CD4-positive, alpha-beta T cell (primary cell): ENCODE measurements at regions not wholly inside any gene's neighbourhood (a gene's known extent, or its start where the extent isn't known, plus 50 kb on each side); places are given as distances from the start of the nearest gene placed in this dataset.

Source experiments
- ATAC-seq: fragments of 200-7000 bp; cut with Tn5 transposase; one replicate; pipeline ENCODE4 v1.10.0; 2022; ENCODE audit warnings: mild to moderate bottlenecking; ENCODE audit not compliant: poor library complexity
- CTCF ChIA-PET: fragments of 350-600 bp; sonication (Branson Sonifier 250); formaldehyde crosslinking; loops from one replicate; lab custom pipeline; 2021; ENCODE audit warnings: antibody characterized with exemption, inconsistent platforms; lab: Charles Lee
- POLR2A ChIA-PET: fragments of 350-600 bp; sonication (Branson Sonifier 250); formaldehyde crosslinking; loops from one replicate; lab custom pipeline; 2021; ENCODE audit warnings: antibody characterized with exemption, inconsistent platforms; lab: Charles Lee
- DNase-seq, 14 experiments: peaks; one replicate each; pipeline ENCODE4 v3.0.0-alpha.2; 2013 to 2020; ENCODE audit warnings: mixed read lengths in 2 of 14
- H3K27ac ChIP-seq, 2 donors: one replicate each; pipeline versions ENCODE4 v1.5.1 to v1.7.0; 2013; ENCODE audit warnings: low read length in 2 of 2, low read depth in 1 of 2, mild to moderate bottlenecking in 1 of 2
- H3K27me3 ChIP-seq, 2 experiments: 1 replicate in 1 of 2; 2 replicates in 1 of 2; pipeline versions ENCODE4 v1.6.1 to v1.7.0; 2013; ENCODE audit warnings: low read length in 2 of 2, control low read depth in 1 of 2, mild to moderate bottlenecking in 1 of 2, moderate library complexity in 1 of 2; ENCODE audit not compliant: insufficient read depth in 2 of 2, control insufficient read depth in 1 of 2
- H3K36me3 ChIP-seq: one replicate; pipeline ENCODE4 v1.6.1; 2013; ENCODE audit warnings: low read length, control low read depth; ENCODE audit not compliant: insufficient read depth
- H3K4me1 ChIP-seq: one replicate; pipeline ENCODE4 v1.6.1; 2013; ENCODE audit warnings: low read length, control low read depth; ENCODE audit not compliant: insufficient read depth
- H3K4me3 ChIP-seq: one replicate; pipeline ENCODE4 v1.5.1; 2013; ENCODE audit warnings: mild to moderate bottlenecking, low read length, moderate library complexity
- H3K9me3 ChIP-seq, 2 experiments: 1 replicate in 1 of 2; 2 replicates in 1 of 2; pipeline versions ENCODE4 v1.6.1 to v1.7.0; 2013; ENCODE audit warnings: low read length in 2 of 2, mild to moderate bottlenecking in 2 of 2, control low read depth in 1 of 2, moderate library complexity in 1 of 2; ENCODE audit not compliant: control insufficient read depth in 1 of 2, insufficient read depth in 1 of 2
- H3K27ac Mint-ChIP-seq: one replicate; pipeline ENCODE4 v1.8.0; 2020; ENCODE audit warnings: mixed read lengths
- H3K27me3 Mint-ChIP-seq: one replicate; pipeline ENCODE4 v1.8.0; 2021; ENCODE audit warnings: mixed read lengths
- H3K36me3 Mint-ChIP-seq: one replicate; pipeline ENCODE4 v1.8.0; 2021; ENCODE audit warnings: low read depth, mixed read lengths
- H3K4me1 Mint-ChIP-seq: one replicate; pipeline ENCODE4 v1.8.0; 2021; ENCODE audit warnings: low read depth, mixed read lengths
- H3K4me3 Mint-ChIP-seq: one replicate; pipeline ENCODE4 v1.8.0; 2020; ENCODE audit warnings: mild to moderate bottlenecking, mixed read lengths
- H3K9me3 Mint-ChIP-seq: one replicate; pipeline ENCODE4 v1.8.0; 2020; ENCODE audit warnings: mixed read lengths
- intact Hi-C, 2 experiments: fragments of 100-400 bp; cut with DNase I in 1 of 2; cut with micrococcal nuclease in 1 of 2; formaldehyde crosslinking; loops; one replicate each; pipeline versions ENCODE4 v1.15.1 to v1.9.0; 2023 to 2025; cut with DNase I, micrococcal nuclease
- TF ChIP-seq, protein P1 (sequence below): fragments of 200-600 bp; IDR thresholded peaks from one replicate; pipeline ENCODE4 v1.8.0; 2022; ENCODE audit warnings: antibody characterized with exemption, mild to moderate bottlenecking

DNA sequence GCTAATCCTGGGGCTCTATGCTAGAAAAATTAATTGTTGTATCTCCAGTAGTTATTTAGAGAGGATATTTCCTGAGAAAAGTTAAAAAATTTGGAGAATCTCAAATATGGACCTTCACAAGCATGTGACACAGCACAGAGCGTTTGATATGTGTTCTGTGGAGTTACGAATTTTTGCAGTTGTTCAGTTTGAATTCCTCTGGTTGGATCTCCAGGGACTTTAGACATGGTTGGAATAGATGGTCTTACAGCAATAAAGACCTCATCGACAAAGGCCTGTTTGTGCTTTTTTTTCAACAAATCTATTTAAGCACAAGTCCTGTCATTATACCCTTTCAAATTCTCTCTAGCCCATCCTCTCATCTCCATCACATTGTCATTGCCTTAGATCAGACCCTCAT lies 138.0 kb downstream of the TES start:
- no peak overlapping the region for H3K27ac Mint-ChIP-seq
- H3K4me3 Mint-ChIP-seq, result no peak overlapping the region

DNA sequence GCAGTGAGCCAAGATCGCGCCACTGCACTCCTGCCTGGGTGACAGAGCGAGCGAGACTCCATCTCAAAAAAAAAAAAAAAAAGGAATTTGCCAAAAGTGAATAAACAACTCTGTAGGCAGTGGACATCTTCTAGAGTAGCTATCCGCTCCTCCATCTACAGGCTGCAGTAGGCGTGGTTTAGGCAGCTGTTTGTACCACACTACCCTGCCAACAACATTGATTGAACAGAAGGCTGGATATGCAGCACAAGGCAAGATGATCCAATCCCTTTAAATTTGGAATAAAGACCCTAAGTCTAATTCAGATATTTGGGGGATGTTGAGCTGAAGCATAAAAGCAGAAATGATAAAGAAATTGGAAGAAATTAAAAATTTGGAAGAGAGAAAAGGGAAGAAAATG lies 141.6 kb downstream of the TES start:
- Mint-ChIP-seq H3K9me3 (no peaks in the 10 kb centered on the region), H3K36me3 (no peaks in the 10 kb centered on the region), H3K27ac (no peak overlapping the region), H3K27me3 (peaks cover 7% of the 10 kb centered on the region), H3K4me1 (no peaks in the 10 kb centered on the region), H3K4me3 (no peak overlapping the region)
- Histone ChIP-seq H3K4me3 (no peak overlapping the region), H3K27ac (no peak overlapping the region), H3K36me3 (no peaks in the 10 kb centered on the region), H3K9me3 (no peaks in the 10 kb centered on the region), H3K27me3 (peaks cover 0 to 4% of the 10 kb centered on the region in 2 experiments), H3K4me1 (no peaks in the 10 kb centered on the region)
- DNase-seq (no peak), ATAC-seq (no peak)
- ChIA-PET CTCF (no interaction called here), POLR2A (no interaction called here)
- TF ChIP-seq, protein P1, sequence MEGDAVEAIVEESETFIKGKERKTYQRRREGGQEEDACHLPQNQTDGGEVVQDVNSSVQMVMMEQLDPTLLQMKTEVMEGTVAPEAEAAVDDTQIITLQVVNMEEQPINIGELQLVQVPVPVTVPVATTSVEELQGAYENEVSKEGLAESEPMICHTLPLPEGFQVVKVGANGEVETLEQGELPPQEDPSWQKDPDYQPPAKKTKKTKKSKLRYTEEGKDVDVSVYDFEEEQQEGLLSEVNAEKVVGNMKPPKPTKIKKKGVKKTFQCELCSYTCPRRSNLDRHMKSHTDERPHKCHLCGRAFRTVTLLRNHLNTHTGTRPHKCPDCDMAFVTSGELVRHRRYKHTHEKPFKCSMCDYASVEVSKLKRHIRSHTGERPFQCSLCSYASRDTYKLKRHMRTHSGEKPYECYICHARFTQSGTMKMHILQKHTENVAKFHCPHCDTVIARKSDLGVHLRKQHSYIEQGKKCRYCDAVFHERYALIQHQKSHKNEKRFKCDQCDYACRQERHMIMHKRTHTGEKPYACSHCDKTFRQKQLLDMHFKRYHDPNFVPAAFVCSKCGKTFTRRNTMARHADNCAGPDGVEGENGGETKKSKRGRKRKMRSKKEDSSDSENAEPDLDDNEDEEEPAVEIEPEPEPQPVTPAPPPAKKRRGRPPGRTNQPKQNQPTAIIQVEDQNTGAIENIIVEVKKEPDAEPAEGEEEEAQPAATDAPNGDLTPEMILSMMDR, result no peak
- intact Hi-C loops, result no loop called here

More for the DNA sequence above, 138.0 kb downstream of the TES start:
- TF ChIP-seq, protein P1, result no peak
- Mint-ChIP-seq H3K27me3 (peaks cover 7% of the 10 kb centered on the region), H3K36me3 (no peaks in the 10 kb centered on the region), H3K4me1 (no peaks in the 10 kb centered on the region), H3K9me3 (no peaks in the 10 kb centered on the region)
- DNase-seq (no peak), ATAC-seq (no peak)
- Histone ChIP-seq H3K9me3 (no peaks in the 10 kb centered on the region), H3K27ac (no peak overlapping the region), H3K4me1 (no peaks in the 10 kb centered on the region), H3K4me3 (no peak overlapping the region), H3K27me3 (no peaks in the 10 kb centered on the region), H3K36me3 (no peaks in the 10 kb centered on the region)
- intact Hi-C loops, result no loop called here
- ChIA-PET POLR2A (no interaction called here), CTCF (no interaction called here)

DNA sequence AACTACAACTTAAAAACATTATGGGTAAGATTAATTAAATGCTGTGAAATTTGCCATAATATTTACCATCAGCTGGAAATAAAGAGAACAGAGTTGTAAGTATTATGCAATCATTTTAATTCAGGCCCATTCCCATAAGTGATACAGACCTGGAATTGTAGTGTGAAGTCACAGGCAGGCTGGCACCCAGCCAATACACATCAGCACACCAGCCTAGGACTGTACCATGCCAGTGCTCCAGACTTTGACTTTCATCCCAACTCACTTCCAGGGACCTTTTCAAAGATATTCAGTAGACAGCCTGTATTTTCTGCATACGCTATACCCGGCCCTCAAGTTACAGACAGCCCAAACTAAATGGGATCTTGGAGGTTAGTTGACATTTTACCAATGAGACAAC lies 143.3 kb downstream of the TES start:
- Mint-ChIP-seq H3K4me1 (no peaks in the 10 kb centered on the region), H3K27me3 (peaks cover 10% of the 10 kb centered on the region), H3K36me3 (no peaks in the 10 kb centered on the region), H3K9me3 (no peaks in the 10 kb centered on the region), H3K27ac (no peak overlapping the region), H3K4me3 (no peak overlapping the region)
- CTCF ChIA-PET, result no interaction called here
- intact Hi-C loops, result no loop called here
- ATAC-seq, result no peak
- H3K4me1 ChIP-seq, result no peaks in the 10 kb centered on the region
- H3K36me3 ChIP-seq, result no peaks in the 10 kb centered on the region
- no peak for DNase-seq
- no peaks in the 10 kb centered on the region for H3K9me3 ChIP-seq
- no peak overlapping the region for H3K4me3 ChIP-seq
- POLR2A ChIA-PET, result no interaction called here
- TF ChIP-seq, protein P1, result no peak
- H3K27me3 ChIP-seq, result peaks cover 0 to 4% of the 10 kb centered on the region in 2 experiments
- no peak overlapping the region for H3K27ac ChIP-seq
